Fibroblast of skin of left biceps (primary cell): ENCODE measurements at regions not wholly inside any gene's neighbourhood (a gene's known extent, or its start where the extent isn't known, plus 50 kb on each side); places are given as distances from the start of the nearest gene placed in this dataset.
A peak's percentile ranks its signal among the peaks of the same experiment; 100 is the strongest.

Source experiments
- DNase-seq, 2 experiments: peaks; one replicate each; pipeline ENCODE4 v3.0.0-alpha.2; 2013; ENCODE audit warnings: low read depth in 2 of 2

DNA sequence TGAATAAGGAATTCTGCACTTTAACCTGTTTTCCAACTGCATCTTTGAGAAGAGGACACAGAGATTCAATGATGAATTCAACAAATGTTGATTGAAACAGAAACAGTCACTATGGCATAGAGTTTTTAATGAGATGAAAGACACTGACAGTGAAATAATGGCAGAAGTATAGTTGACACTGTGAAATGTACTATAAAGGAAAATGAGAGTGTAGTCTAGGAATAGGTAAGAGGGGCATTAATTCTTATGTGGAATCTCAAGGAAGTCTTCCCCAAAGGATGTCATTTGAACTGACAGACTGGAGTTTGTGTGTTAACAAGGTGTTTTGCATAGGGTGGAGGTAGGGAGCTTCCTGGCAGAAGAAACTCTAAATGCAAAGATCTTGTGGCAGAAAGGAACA lies 566.2 kb downstream of the TDRD15 start:
- DNase-seq: no peak

DNA sequence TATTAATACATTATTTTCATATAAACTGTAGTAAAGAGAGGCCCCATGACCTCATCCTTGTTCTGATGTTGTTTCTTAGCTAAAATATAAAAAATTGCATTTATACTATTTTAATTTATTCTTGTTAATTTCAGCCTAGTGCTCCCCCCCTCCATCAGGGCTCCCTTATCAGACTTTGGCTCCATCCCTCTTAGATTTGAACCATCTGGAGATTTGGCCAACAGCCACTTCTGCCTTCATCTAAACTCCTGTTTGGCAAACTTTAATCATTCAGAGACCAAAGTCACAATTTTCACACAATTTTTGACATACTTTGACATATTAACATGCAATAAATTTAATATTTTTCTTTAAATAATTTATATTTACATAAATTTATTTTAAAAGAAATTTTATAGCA lies 569.3 kb downstream of the TDRD15 start:
- no peak for DNase-seq

GRCh38 chr2:21694079-21694878 lies 570.5 kb downstream of the TDRD15 start:
- no peak for DNase-seq

DNA sequence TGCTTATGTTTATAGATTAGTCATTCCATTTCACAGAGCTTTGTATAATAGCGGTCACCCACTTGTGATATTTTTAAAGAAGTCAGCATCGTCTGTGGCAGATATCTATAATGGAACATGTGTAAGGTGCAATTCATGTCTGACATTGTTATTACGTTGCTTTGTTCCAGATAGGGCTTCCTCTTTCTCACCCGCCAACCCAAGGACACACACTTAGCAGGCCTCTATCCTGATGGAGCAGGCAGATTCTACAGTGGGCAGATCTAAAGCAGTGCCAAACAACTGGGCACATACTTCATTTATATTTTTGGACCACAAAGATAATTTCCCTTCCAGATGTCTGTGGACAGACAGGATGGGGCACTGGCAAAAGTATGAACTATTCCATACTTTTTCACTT lies 573.1 kb downstream of the TDRD15 start:
- no peak for DNase-seq

GRCh38 chr2:21700644-21701043 lies 576.9 kb downstream of the TDRD15 start:
- no peak for DNase-seq

DNA sequence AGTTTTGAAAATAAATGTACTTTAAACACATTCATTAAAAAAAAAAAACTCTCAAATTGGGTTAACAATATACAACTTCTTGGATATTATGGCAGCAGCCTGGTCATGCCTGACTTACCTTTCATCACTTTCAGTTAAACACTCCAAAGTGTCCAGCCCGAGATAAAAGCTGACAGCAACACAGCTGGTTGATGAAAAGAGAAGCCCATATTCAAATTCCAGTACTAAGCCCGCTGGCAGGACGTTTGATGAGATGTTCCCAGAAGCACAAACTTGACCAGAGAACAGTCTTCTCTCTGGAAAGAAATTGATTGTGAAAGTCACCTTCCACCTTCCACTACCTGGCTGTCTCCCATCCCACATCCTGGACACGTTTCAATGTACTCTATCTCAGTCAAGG lies 586.3 kb downstream of the TDRD15 start:
- DNase-seq: no peak

- no peak for DNase-seq
These were observed 586.7 kb downstream of the TDRD15 start for GRCh38 chr2:21710496-21710895.

DNA sequence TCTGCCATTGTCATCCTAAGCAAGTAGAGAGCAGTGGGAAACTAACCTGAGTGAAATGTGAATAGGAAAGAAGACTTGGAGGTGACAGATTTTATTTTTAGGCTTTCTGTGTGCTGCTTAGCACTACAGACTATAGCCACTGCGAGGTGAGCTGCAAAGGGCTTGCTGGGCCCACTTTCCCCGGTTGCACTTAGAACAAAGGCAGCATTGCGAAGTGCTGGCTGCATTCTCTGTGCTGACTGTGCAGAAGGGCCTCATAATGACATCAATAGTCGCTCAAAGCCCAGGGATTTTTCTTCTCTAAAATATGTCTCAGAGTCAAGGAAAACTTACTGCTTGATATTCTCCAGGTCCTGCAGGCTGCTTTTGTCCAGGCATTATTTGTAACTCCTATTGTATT lies 592.1 kb downstream of the TDRD15 start:
- DNase-seq: no peak

- DNase-seq: no peak
These were observed 603.3 kb downstream of the TDRD15 start for GRCh38 chr2:21727101-21727500.

GRCh38 chr2:21728133-21728532 lies 604.4 kb downstream of the TDRD15 start:
- DNase-seq: no peak

- no peak for DNase-seq
These were observed 606.4 kb downstream of the TDRD15 start for GRCh38 chr2:21730141-21730540.

DNA sequence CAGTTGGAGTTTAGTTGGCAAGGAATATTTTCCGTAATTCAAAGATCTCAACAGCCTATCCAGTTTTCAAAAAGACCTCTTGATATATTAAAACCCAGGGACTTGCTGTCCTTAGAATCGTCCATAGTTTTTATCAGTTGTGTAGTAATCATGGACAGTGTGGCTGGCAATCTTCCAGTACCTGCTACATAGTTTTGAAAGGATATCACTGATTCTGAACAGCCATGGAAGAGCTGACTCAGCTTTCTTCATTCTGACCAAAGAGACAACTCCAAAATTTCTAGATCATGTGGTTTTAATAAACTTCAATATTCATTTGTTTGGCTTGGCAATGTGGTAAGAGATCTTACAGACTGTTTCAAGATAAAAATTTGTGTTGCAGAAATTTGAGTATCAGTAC lies 616.7 kb downstream of the TDRD15 start:
- DNase-seq: peak; percentile 46 to 54

GRCh38 chr2:21746499-21746898 lies 622.7 kb downstream of the TDRD15 start:
- no peak for DNase-seq

DNA sequence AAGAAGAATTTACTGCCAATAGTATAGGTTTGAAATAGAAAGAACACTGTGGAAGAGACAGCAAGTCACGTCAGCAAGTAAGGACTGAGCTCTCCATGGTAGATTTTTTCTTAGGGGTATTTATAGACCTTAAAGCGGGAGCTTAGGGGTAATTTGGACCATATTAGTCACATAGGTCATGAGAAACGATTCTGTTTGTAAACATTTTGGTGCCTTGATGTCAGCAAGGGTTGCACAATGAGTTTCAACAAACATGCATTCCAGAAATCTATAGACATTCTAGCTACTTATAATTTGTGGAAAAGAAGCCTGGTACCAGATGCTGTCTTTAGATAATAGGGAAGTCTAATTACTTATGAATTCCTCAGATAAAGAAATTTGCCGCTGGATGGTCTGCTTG lies 624.7 kb downstream of the TDRD15 start:
- no peak for DNase-seq

GRCh38 chr2:21754164-21754788 lies 630.5 kb downstream of the TDRD15 start:
- DNase-seq: no peak

DNA sequence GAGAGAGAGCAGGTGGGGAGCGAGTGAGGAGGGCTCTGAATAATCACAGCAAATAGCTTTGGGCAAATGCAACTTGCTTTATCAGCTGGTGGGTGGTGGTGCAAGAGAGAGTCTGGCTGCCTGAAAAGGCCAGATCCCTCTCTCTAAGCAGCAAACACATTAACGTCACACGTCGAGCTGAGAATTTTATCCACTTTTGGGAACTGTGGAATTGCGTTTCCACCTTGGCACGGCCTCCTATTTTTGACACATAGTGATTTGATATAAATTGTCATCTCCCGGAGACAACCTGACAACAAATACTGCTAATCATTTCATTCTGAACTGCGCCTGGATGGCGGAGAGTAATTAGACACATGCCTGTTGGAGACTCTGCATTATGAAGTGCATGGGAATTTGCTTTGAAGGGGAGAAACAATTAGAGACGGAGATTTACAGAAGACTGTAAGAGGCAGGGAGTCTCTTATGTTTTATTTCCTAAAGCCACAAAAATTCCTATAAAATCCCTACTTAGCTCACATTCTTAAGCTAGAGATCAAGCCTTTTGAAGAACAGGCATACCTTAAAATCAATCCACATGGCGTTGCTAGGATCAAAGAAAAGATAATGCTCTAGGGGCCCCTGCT lies 634.1 kb downstream of the TDRD15 start:
- no peak for DNase-seq

DNA sequence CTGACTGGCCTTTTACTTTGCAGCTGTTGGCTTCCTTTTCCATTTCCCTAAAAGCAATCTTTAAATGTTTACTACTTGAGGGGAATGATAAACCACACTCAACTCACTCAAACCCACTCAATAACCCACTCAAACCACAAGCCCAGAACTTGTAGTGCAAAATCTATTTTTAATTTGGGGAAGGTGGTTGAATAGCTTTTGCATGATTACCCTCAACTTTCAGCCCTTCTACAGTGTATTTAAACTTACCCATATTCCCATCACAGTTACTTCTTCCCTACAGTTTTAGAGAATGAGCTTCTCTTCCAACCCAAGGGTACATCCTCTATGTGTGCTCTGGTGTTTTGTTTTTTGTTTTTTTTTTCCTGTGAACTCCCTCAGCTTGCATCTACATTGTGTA lies 636.1 kb downstream of the TDRD15 start:
- no peak for DNase-seq

- no peak for DNase-seq
These were observed 637.6 kb downstream of the TDRD15 start for GRCh38 chr2:21761361-21761760.

GRCh38 chr2:21763501-21763900 lies 639.7 kb downstream of the TDRD15 start:
- DNase-seq: no peak

DNA sequence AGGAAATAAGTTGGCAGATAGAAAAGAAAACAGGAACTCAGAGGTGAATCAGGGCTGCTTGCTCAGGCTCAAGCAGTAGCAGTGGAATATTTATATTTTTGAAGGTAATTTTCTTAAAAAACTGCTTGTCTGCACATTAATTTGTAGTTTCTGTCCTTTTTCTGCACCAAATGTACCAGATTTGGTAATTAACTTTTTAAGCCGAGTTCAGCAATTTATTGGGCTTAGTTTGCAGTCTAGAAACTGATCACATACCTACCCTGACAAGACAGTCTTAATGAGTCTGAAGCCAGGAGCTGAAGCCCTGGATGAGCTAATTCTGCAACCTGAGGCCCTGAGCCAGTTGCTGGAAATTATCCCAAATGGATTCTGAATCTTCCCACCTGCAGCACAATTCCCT lies 647.0 kb downstream of the TDRD15 start:
- no peak for DNase-seq

DNA sequence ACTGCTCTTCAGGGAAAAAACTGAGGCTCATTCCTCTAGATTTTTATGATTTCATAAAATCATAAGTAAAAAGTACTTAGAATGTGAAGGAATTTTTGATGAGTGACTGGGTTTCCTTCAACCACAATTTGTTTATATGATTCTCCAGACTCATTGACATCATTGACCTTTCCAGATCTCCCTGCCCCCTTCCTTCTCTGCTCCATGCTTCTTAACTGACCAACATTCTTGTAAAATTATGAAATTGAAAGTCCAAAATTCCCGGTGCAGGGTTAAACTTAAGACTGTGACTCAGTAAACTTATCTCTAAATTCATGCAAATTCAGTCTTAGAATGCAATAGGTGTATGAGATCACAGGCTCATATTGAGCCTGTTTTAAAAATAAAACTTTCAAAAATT lies 648.9 kb downstream of the TDRD15 start:
- peak; percentile 25 to 35 for DNase-seq

DNA sequence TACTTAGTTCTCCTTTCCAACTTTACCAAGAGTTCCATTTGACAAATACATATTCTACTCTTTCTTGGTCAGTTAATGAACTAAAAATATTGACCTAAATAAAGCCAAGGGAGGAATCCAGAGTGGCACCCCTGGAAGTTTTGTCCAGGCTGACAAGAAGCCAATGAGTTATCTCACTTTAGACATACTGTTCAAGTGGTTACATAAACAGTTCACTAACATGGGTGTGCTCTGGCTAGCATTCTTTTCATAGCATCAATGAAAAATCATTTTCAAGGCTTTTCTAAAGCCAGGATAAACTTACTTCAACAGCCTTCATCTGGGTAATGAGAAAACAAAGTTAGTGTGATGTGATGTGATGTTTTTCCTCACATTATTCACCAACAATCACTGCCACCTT lies 649.4 kb downstream of the TDRD15 start:
- DNase-seq: no peak

DNA sequence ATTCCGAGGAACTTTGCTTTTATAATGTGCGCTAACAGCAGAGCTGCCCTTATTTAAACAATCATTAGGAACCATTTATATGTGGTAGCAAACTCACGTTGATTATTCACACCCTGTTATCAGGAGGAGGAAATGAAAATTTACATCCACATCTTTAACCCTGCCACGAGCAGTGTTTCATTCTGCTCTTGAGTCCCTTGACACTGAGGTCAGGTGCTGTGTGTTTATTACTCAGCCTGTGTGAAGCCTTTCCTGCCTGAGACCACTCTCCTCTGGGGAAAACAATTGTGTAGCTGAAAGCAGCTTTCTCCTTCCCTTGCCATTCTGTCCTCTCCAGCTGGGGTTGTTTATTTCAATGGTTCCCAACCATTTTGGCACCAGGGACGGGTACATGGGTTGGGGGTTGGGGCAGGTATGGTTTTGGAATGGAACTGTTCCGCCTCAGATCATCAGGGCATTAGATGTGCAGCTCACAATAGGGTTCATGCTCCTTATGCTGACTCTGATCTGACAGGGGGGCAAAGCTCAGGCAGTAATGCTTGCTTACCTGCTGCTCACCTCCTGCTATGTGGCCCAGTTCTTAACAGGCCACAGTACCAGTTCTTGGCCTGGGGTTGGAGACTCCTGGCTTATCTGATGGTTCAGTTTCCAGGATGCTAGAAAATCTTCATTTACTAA lies 651.1 kb downstream of the TDRD15 start:
- DNase-seq: no peak
